NCI-H128 (cell line): ENCODE measurements at regions not wholly inside any gene's neighbourhood (a gene's known extent, or its start where the extent isn't known, plus 50 kb on each side); places are given as distances from the start of the nearest gene placed in this dataset.

Experiments used
- DNase-seq: peaks from one replicate; lab custom pipeline; 2025; ENCODE audit not compliant: unreplicated experiment; lab: John Stamatoyannopoulos, UW

DNA sequence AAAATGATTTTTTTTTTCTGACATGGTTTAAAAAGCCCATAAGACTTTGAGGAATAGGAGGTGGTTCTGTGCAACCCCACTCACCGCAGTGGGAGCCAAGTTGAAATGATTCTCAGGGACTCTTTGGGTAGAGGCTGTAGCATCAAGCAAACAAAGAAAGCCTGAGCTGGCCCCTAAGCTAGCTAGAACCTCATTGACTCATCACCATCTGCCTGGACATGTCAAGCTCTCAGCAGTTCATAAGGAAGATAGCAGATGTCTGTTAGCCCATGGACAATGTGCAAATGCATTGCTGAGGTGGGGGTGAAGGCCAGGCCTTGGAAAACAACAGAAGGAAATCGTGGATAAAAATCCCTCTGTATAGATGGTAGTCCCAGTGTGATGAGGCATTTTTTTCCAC is 234.8 kb downstream of the NR2F2 start:
- DNase-seq = no peak

- DNase-seq = no peak
Measured at GRCh38 chr15:96574782-96575181, 244.3 kb downstream of the NR2F2 start.

DNA sequence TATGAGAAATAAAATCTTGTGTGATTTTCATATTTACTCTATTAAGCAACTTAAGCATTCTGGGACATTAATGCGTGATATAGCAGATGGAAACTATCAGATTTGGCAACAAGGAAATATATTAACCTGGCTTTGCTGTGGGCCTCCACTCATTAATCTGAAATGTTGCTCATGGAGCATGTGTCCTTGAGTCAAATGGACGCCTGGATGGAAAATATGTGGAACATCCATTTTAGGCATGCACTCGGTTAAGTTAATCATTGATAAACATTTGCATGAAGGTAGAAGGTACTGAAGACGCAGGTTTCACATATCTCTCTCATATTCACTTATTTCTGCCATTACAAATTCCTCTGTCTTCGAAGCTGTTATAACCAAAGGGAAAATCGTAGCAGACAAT is 246.1 kb downstream of the NR2F2 start:
- DNase-seq = no peak

DNA sequence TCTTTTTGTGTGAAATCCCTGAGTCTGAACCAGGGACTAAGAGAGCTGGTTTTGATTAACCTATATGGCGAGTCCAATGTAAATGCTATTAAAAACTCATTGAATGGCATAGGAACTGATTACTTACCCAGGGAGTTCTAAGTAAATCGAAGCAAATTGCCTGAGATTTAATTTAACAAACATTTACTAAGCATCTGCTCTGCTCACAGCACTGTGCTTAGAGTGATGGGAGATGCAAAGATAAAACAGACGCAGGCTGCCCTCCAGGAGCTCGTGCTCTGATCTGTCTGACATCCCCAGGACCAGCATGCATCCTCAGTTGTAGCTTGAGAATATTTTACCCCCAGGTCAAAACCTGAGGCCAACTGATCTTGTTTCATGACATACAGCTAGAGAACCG is 247.9 kb downstream of the NR2F2 start:
- DNase-seq = no peak

DNA sequence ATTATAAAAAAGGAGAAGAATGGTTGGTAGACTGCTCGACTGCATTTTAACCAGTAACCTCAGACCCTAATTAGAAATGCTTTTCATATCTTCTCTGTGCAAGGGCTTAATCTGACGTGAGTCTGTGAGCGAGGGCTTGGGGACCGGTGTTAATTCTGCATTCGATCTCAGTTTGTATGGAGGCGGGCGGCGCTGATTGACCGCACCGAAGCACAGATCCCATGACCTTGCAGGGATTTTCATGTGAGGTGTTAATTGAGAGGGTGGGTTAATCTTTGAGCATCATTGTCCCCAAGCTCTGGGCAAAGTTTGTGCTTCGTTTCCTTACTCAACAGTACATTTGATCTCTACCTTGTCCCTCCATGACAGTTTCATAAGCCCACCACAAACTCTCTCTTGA is 250.9 kb downstream of the NR2F2 start:
- no peak for DNase-seq

DNA sequence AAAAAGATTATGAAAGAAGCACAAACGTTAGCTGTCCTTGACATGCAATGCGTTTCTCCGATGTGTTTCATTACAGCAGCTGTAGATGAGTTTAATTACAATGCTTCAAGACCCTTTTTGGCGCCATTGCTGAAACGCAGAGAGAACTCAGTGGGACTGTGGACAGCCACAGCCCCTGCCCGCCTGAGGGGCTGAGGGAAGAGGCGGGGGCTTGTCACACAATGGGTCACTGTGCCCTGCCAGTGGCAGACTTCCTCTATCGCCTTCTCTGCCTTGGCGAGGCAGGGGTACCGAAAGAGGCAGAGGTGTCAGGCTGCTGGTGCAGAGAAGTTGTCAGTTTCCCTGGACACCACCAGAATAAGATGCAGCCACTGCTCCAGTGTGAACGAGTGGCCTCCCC is 252.0 kb downstream of the NR2F2 start:
- DNase-seq = no peak

DNA sequence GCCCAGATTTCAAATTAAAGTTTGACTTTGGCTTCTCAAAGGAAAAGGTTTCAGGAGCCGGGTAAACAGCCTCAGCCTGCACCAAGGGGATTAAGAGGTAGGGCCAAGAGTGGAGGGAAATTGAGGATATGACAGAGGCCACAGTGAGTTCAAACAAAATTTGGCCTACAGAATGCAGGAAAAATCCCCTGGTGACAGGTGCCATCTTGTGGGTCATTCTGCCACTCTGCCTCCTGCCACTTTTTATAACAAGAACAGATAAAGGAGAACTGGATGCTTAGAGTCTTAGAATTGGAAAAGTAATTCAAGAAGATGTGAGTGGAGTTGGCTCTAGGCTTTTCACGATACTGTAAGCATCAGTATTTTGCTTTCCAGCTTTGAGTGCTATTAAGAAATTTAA is 253.2 kb downstream of the NR2F2 start:
- no peak for DNase-seq

DNA sequence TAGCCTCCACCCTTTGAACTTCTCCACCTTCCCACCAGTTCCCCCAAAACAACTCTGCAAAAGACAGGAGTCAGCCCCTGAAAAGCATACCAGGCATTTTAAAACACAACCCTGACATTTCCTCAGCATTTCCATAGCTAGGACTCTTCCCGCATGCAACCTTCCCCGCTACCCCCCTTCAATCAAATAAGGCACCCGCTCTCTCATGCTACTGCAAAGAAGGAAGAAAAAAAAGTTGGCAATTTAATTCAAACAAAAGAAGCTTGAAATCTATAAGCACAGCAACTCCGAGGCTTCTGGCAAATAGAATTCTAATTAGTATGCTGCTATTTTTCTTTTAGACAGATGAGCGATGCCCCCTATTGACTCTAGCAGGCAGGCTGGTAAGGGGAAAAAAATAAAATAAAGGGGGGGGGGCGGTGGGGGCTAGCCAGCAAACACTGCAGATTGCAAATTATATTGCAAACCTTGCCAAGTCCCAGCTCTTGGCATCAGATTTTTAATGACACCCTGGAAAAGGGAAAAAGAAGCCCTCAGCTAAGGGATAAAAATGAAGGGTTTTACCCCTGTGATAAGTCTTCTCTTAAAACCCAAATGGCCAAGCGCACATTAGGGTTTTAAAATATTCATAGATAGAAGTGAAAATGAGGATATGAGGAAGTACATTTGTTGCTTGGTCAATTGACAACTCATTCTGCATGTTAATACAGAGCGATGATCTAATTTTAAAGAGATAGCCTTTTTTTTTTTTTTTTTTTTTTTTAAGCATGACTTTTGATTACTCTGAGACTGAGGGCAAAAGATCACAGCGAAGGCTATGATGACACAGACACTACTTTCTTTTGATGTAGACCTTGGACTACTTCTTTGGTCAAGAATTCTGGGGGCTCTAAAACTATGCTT is 255.2 kb downstream of the NR2F2 start:
- no peak for DNase-seq

DNA sequence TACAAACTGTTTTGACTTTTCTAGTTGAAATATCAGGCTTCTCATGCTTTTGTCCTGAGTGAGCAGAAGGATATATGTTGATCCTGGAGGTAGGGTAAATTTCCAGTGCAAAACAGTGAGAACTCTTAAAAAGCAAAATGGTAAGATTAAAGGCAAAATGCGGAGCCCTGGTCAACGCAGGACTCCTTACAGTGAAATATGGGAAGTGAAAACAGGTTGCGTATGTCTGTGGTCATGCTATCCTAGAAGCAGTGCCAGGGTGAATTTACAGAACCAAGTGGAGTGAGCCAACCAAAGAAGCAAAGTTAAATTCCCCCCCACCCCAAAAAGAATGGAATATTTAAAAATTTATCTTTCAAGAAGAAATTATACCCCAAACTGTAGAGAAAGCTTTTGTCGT is 256.4 kb downstream of the NR2F2 start:
- DNase-seq = no peak

GRCh38 chr15:96589864-96590263 is 259.4 kb downstream of the NR2F2 start:
- DNase-seq = no peak

GRCh38 chr15:96593735-96594134 is 263.2 kb downstream of the NR2F2 start:
- DNase-seq = peak; percentile 1

- DNase-seq = no peak
Measured at GRCh38 chr15:96595951-96596350, 265.5 kb downstream of the NR2F2 start.

DNA sequence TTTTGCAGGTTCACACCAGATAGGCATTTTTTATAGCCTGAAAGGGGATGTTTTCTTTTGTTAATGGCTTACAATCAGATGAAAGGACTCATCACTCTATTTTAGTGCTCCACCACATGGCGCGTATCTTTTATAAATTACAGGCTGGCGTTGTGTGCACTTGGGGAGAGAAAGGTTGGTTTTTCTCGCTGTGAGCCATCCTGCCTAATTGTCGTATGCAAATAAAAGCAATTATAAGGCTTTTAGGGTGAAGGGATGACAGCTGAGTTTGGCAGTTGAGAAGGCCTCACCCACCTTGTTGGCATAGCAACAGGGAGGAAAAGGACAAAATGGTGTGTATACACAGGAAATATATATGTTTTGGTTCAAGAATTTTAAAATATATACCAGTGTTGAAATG is 268.0 kb downstream of the NR2F2 start:
- DNase-seq = no peak

GRCh38 chr15:96599268-96599667 is 268.8 kb downstream of the NR2F2 start:
- DNase-seq = no peak

DNA sequence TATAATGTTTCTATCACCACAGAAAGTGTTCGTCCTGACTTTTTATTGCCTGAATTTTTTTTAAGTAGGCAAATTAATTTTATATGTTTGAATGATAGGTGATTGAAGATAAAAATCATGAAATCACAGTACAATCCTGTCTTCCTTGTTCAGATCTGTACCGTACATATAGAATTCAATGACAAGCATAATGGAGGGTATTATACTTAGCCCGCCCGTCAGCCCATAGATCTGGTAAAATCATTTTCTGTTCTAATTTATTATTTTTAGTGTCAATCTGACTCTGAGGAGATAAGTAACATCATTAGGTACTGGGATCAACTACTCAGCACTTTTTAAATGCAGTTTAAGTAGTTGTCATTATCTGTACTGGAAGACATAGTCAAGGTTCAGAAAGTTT is 269.9 kb downstream of the NR2F2 start:
- no peak for DNase-seq

- no peak for DNase-seq
Measured at GRCh38 chr15:96606617-96607016, 276.1 kb downstream of the NR2F2 start.

GRCh38 chr15:96610757-96611156 is 280.3 kb downstream of the NR2F2 start:
- no peak for DNase-seq

DNA sequence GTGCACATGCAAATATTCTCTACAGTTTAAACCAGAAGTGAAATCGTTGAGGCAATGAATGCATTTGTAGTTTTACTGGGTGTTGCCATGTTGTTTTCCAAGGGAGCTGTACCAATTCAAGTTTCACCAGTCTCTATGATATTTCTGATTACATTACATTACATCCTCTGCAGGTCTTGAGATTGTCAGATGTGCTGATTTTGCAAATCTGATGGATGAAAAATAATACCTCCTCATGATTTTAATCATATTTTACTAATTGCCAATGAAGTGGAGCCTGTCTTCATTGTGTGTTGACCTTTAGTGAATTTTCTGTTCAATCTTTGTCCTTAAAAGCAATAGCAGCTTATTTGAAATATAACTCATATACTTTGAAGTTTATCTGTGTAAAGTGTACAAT is 282.4 kb downstream of the NR2F2 start:
- no peak for DNase-seq

DNA sequence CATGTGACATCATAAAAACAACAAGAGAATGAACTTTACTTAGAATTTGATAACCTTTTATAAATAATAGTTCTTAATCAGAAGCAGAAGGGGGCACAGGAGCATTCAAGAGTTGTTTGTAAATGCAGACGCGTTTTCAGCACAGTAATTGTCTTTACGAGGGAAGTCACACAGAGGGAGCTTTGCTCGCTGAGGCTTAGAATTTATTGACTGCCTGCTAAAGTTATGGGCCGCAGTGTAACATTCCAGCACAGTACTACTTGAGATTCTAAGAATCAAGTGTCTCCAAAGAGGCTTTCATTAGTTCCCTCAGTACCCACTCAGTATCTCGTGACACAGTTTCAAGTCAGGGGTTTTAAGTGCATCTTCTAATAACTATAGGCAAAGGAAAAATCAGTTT is 288.7 kb downstream of the NR2F2 start:
- no peak for DNase-seq

DNA sequence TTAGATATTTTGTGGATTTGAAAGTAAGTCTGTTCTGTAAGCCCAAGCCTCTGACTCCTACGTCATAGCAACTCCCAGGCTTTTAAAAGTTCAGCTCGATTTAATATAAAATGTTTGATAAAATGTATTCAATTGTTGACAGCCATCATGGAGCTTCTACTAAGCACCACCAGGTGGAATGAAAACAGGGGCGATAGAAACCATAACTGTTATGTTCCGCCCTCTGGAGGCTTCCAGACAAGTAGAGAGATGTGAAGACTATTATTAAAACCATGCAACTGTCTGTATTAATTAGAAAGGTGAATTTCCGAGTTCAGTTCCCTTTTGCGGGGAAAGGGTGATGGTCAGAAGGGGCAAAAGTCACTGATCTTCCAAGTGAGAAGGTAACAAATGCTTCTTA is 292.2 kb downstream of the NR2F2 start:
- DNase-seq = no peak

DNA sequence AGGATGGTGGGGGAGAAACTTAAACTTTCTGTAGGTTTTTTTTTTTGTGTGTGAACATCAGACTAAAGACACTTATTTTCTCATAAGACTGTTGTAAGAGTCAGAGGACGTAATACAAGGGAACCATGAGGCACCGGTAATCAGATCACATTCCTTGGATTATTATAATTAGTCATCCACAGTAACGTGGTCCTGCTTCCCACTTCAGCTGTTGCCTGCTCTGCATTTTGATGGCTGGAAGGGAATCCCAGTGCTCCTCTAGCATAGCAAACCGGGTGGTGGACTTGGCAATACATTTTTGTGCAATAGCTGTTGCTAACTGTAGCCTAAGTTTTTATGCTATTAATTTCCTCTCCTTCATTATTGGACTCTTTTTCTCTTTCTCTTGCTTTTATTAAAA is 294.8 kb downstream of the NR2F2 start:
- no peak for DNase-seq

DNA sequence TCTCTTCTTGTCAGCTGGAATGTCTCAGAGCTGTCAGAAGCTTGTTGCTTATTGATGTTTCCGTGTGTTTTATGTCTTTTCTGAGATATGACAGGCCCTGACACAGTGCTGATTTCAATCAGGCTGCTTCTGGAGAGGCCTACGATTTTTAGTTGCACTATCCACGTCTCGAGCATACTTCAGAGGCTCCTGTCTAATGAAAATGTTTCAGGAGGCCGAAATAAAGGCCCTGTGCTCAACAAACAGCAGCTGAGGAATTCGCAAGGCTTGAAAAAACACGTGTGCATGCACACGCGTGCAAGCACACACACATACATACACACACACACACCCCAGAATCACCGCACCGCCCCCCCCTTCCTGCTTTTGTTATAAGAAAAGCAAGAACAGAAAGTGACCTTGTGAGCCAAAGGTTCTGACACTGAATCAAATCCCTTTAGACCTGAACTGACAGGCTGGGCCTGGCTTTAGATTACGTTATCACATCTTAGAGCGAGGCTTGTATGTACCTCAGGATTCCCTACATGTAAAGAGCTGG is 296.6 kb downstream of the NR2F2 start:
- DNase-seq = no peak

DNA sequence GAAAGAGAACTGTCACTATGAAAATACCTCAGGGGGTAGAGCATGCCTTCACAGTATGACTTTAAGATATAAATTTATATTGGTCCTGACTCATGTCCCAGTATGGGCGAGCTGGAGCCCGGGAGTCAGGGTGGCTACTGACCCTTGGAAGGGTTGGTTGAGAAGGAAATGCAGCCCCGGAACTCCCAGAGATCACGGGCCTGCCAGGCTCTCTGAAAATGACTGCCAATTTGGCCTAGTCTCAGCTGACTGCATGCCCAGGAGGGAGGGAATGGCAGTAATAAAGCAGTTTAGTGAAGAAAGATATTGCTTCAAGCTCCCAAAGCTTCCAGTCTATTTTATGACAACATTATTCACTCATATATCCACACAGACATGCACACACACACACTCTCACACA is 299.0 kb downstream of the NR2F2 start:
- no peak for DNase-seq
